GM13977 (cell line): ENCODE measurements at regions not wholly inside any gene's neighbourhood (a gene's known extent, or its start where the extent isn't known, plus 50 kb on each side); places are given as distances from the start of the nearest gene placed in this dataset.
"Not testable (repeated sequence)": the region's sequence is repeated elsewhere in the genome, so short reads cannot be mapped to it uniquely, and the experiment has no call there.

Experiments
- DNase-seq: peaks from one replicate; pipeline ENCODE4 v3.0.0; 2012; ENCODE audit warnings: low spot score
- CTCF ChIP-seq: IDR thresholded peaks from 2 replicates; pipeline ENCODE4 v1.5.1; 2012; ENCODE audit warnings: mild to moderate bottlenecking, control low read depth; ENCODE audit not compliant: insufficient read depth; ENCODE audit errors: extremely low read depth, missing control alignments
- in situ Hi-C: fragments of 300-500 bp; cut with MboI; formaldehyde crosslinking; loops from one replicate; pipeline ENCODE4 v1.12.0; 2022; ENCODE audit warnings: low sequenced_read_pairs, low pct_unique_long_range_greater_than_20kb, mixed read lengths, inconsistent platforms; ENCODE audit not compliant: unreplicated experiment

DNA sequence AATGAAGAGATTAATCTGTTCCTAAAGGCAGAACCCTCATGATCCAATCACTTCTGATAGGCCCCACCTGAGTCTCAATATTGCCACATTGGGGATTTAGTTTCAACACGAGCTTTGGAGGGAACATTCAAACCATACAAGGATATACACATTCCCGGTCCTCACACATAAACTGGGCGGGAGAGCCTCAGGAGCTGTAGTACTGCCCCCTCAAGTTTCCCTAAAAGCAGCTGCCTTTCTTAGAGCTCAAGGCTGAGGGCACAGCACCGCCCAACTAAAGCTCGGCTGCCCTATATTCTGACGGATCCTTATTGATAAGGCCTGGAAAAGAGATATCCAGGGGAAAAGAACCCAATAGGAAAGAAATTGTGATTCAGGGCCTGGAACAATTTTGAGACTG, 83.0 kb downstream of the GADD45G start:
- in situ Hi-C loops: no loop called here
- DNase-seq: no peak
- no peak for TF ChIP-seq CTCF

- in situ Hi-C loops, DNase-seq: not testable (repeated sequence)
Observed at GRCh38 chr9:89689321-89689720, 84.5 kb downstream of the GADD45G start.

- in situ Hi-C loops: no loop called here
- TF ChIP-seq CTCF: no peak
- peak; percentile 64 for DNase-seq
Observed at GRCh38 chr9:89690334-89690912, 85.6 kb downstream of the GADD45G start.

GRCh38 chr9:89695441-89695891, 90.7 kb downstream of the GADD45G start:
- in situ Hi-C loops: no loop called here
- DNase-seq: no peak
- TF ChIP-seq CTCF: no peak

DNA sequence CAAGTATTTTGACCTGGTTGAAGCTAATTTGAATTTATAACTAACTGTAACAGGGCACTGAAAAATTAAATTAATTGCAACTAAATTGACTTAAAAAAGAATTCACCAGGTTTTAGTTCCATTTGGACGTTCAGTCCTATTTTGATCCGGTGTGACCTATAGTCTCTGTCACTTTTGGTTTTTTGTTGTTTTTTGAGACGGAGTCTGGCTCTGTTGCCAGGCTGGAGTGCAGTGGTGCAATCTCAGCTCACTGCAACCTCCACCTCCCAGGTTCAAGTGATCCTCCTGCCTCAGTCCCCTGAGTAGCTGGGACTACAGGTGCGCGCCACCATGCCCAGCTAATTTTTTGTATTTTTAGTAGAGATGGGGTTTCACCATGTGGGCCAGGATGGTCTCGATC, 91.2 kb downstream of the GADD45G start:
- in situ Hi-C loops, DNase-seq: not testable (repeated sequence)

GRCh38 chr9:89696780-89697179, 92.0 kb downstream of the GADD45G start:
- no peak for DNase-seq
- in situ Hi-C loops: no loop called here
- no peak for TF ChIP-seq CTCF

DNA sequence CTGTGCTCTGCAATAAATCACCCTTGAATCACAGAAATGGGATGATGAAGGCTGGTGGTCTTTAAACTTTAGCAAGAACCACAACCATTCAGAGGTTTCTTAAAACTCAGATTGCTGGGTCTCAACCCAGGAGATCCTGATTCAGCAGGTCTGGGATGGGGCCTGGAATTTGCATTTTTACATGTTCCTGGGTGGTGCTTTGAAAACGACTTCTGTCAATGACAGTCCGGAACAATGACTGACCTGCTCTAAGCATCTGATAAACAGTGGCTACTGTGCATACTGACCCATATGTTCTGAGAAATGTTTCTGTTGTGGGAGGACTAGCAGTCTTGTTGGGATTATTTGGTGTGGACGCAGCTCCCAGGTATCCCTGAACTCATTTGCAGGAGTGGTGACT, 92.7 kb downstream of the GADD45G start:
- in situ Hi-C loops: no loop called here
- no peak for TF ChIP-seq CTCF
- no peak for DNase-seq

DNA sequence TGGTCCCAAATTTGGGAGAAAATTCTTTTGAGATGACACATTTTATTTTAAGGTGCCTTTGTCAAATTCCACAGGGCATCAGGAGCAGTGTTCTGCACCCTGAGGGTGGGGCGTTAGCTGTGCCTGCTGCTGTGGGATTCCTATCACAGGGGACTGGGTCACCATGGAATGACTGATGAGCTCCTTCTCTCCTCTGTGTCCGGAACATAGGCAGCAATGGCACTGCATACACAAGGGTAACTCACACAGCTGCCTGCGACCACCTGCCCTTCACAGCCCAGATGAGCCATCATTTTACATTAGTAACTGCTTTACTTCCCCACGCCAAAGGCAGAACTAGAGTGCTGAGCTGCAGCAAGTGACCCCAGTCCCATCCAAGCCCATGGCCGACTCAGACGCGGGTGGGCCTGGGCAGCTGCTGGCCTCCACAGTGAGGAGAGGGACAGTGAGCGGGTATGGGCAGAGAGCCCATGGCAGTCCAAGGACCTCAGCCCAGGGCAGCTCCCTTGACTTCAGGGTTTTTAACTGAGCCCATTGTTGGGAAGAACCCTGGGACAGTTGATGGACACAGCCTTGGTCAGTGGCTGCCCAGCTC, 93.7 kb downstream of the GADD45G start:
- no peak for DNase-seq
- in situ Hi-C loops: no loop called here

More for the DNA sequence above, 93.7 kb downstream of the GADD45G start:
- TF ChIP-seq CTCF: no peak
